ENCODE measurements at regions not wholly inside any gene's neighbourhood (a gene's known extent, or its start where the extent isn't known, plus 50 kb on each side); places are given as distances from the start of the nearest gene placed in this dataset.

GRCh38 chr14:87686746-87687145 lies 306.2 kb downstream of the GALC start:
- TF ChIP-seq ZBTB33 (IDR thresholded peaks at IDR 0.05), result no peak
- no peak for TF ChIP-seq TAF1 (conservative IDR thresholded peaks at IDR 0.05)
- no peak for TF ChIP-seq CTCF (IDR thresholded peaks at IDR 0.05; ENCODE audit: low read depth, low read length, missing input control)
